HG03103 (cell line): ENCODE measurements at regions not wholly inside any gene's neighbourhood (a gene's known extent, or its start where the extent isn't known, plus 50 kb on each side); places are given as distances from the start of the nearest gene placed in this dataset.
"Not testable (repeated sequence)": the region's sequence is repeated elsewhere in the genome, so short reads cannot be mapped to it uniquely, and the experiment has no call there.

Experiments
- ATAC-seq: cut with Tn5 transposase; IDR thresholded peaks from one replicate; pipeline ENCODE4 v1.9.1; 2021; ENCODE audit warnings: low read depth; ENCODE audit not compliant: unreplicated experiment

DNA sequence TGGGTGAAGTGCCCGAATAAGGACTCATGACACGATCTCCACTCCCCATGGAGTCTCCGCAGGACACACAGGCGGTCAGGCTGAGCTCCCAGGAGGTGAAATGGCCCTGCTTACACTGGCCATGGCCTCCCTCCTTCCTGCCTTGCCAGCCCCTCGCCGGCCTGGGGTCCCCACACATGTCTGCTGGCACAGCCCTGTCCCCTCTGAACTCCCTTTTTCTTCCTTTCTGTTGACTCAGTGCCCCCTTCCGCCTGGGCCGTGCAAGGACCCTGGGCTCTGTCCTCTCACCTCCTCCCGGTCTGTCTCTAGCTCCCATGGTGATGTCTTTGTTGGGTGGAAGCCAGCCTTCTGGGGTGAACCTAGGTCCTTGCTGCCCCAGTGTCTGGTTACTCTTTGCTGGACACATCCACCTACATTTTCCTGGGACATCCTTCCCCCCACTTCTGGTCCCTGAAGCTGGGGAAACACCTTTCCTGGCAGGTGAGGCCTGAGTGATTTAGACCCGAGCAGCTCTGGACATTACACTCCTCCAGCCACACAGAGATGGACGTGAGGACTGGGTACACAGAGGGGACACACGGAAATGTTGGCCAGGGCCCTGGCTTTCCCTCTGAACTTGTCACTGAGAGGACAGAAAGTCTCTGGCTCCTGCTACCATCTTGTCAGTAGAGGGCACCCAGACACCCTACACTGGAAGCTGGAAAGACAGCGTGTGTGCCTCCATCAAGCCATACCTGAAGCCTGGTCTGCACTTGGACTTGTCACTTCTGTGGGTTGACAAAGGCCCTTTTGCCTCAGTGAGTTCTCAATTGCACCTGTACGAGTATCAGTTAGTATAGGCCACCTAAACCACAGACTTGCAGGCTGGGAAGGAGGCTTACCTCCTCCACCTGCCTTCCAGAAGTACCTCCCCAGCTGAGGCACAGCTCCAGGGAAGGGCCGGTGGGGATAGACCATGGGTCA lies 864.3 kb downstream of the TBC1D22A start:
- no peak for ATAC-seq

DNA sequence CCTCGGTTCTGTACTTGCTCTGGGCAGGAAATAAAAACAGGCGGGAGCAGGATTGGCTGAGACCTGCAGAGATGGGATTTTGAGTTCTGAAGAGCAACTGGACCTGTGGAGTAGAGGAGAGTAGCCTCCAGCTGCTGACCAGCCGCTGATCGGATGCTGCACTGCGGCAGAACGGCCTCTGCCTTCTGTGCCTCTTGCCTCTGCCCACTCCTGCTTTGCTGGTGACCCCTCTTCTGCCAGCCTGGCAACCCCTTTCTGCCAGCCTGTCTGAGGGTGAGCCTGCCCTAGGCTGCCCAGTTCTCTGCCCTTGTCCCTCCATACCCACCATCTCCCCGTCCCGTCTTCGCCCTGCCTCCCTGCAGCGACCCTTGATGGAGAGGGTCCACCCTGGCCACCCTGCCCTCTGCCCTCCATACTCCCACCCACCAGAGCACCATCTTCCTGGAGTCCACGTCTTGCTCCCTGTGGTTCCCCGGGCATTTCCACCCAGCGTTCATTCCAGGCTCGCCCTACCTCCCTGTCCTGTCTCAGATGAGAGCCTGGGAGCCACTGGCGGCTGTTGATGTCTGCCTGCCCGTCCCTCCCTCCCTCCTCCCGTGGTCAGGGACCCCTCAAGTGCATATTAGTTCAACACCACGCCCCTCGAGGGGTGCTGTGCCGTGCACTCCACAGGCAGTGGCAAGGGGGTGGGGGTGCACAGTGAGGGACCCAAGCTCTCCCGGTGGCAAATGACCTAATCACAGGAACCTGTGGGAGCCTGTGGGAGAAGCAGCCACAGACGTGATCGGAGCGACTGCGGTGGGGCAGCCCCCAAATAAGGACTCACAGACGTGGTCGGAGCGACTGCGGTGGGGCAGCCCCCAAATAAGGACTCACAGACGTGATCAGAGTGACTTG lies 863.3 kb downstream of the TBC1D22A start:
- ATAC-seq: no peak

DNA sequence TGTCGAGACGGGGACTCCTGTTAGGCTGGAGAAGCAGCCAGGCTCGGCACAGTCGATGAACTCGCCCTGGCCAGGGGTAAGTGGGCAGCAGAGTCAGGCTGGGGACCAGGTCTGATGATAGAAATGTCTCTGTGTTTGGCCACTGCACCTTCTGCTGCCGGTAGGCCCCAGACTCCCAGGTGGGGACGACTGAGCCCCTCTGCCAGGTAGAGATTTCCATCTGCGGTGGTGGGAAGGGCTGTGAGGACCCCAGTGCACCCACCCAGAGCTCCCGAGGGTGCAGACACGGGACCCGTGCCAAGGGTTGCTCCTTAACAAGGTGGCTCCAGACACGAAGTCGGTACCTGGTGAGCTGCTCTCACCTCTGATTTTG lies 862.5 kb downstream of the TBC1D22A start:
- ATAC-seq: no peak

DNA sequence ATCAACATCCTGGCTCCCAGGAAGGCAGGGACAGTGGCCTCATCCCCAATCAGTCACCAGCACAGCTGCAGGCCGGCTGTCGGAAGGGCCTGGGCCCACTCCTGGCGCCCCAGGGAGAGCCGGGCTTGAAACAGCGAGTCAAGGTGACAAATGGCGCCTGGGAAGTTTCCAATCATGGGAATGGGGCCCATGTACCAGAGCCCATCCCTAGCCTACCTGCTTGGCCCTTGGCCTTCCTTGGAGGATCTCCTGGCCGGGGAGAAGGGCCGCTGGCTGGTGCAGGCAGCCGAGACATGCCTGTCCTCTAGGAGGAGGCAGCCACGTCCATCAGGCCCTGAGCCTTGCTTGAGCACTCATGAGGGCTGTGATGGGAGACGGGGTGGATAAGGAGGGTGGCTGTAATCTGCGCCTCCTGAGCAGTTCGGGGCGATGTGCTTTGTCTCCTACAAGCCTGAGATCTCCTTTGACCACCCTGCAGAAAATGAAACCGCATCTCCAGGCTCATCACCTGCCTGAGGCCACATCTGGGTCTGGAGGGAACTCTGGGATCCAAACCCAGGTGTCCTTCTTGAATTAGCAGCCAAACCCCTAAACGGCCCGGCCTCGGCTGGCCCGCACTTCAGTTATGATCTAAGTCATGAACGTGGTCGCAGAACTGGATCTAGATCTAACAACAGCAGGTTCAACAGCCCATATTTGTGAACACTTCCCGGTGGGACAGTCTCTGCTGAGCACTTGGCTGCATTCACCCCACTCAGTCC lies 862.0 kb downstream of the TBC1D22A start:
- no peak for ATAC-seq

DNA sequence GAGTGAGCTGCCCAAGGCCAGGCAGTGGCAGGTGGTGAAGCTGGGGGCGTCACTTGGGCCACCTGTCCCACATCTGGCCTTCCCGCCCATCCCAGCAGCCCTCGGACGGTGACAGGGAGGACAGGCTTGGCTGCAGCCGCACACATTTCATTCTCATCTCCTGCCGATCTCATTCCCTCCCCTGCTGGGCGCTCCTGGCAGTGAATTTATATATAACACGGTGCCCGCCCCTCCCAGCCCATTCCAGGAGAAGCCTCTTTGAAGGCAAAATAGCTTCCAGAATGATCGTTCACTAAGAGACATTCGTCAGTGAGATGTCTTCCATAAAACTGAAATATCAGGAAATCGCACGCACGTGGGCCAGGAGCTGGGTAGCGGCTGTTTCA lies 861.3 kb downstream of the TBC1D22A start:
- no peak for ATAC-seq

DNA sequence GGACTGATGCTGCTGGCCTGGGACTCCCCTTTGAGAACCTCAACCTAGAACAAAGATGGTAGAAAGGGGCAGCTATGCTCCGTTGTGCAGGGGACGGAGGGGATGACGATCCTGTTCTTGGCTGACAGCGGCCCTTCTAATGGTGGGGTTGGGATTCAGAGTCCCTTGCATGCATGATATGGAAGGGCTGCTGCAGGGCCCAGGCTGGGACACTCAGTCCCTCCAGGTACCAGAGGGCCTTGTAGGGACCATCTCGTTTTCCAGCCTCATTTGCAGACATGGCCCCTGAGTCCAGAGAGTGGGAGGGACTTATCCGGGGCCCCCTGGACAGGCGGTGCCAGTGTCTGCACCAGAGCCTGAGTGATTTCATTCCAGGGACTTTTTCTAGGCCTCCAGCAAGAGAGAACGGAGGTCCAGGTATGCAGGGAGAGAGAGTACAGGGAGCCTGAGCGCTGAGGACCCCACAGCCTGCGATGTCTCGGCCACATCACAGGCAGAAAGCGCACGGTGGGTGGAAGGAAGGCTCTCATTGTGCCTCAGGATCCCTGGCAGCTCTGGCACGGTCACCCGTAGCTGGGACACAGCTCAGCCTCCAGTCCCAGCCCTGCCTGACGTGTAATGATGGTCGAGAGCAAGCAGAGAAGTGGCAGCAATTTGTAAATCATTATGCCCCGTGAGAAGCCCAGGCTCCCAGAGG lies 860.8 kb downstream of the TBC1D22A start:
- no peak for ATAC-seq

DNA sequence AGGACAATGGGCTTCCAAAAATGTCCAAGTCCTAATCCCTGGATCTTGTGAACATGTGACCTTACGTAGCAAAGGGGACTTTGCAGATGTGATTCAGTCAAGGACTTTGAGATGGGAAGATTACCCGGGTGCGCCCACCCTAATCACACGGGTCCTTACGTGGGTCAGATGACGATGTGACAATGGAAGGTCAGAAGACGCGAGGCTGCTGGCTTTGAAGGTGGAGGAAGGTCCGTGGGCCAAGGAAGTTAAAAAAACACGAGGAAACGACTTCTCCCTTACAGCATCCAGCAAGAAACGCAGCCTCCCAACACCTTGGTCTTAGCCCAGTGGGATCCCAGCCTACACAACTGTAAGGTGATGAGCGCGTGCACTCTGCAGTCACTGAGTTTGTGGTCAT lies 860.1 kb downstream of the TBC1D22A start:
- no peak for ATAC-seq

DNA sequence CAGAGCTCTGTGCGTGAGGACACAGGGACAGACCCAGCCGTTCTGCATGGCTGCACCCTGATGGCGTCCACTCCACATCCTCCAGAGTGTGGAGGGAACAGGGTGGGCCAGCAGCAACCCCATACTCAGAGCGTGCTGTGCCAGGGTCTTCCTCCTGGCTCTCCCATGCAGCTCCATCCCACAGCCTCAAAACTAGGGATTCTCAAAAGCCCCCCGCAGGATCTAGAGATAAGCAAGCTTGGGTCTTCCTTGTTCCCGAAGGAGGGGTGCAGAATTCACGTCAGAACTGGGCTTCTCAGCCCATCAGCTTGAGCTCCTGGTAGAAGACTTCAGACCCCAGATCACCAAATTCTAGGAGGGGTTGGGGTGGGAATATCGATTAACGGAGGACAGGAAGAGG lies 858.8 kb downstream of the TBC1D22A start:
- no peak for ATAC-seq

DNA sequence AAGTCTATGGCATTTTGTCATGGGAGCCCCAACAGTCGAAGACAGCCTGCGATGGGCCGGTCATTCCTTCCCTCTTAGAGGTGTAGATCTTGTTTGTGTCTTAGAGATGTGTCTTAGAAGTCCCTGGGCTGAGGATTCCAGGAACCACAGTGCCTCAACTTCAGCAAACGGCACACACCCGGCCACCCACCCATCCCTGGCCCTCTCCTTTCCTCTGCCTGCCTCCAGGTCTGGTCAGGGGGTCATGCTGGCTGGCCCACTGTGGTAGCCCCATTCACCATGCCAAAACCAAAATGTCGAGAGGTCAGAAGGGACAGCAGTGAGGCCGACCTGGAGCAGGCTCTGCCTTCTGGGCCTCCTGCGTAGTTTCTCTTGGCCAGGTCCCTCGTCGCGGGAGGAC lies 857.9 kb downstream of the TBC1D22A start:
- no peak for ATAC-seq

DNA sequence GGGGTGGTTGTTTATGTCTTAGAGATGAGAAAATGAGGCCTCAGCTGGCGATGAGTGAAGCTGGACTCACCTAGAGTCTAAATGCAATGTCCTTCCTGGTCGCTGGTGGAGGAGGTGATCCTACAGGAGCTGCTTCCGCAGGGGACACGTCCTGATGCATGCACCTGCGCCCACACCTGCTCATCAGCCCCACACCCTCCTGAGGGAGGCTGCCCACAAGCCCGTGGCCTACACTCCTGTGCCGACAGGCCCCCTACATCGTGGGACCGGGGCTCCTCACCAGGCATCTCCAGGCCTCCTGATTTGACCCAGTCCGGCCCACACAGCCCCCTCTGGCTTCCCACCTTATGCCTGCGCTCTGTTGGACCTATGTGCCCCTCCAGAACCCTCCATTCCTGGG lies 857.2 kb downstream of the TBC1D22A start:
- ATAC-seq: no peak

DNA sequence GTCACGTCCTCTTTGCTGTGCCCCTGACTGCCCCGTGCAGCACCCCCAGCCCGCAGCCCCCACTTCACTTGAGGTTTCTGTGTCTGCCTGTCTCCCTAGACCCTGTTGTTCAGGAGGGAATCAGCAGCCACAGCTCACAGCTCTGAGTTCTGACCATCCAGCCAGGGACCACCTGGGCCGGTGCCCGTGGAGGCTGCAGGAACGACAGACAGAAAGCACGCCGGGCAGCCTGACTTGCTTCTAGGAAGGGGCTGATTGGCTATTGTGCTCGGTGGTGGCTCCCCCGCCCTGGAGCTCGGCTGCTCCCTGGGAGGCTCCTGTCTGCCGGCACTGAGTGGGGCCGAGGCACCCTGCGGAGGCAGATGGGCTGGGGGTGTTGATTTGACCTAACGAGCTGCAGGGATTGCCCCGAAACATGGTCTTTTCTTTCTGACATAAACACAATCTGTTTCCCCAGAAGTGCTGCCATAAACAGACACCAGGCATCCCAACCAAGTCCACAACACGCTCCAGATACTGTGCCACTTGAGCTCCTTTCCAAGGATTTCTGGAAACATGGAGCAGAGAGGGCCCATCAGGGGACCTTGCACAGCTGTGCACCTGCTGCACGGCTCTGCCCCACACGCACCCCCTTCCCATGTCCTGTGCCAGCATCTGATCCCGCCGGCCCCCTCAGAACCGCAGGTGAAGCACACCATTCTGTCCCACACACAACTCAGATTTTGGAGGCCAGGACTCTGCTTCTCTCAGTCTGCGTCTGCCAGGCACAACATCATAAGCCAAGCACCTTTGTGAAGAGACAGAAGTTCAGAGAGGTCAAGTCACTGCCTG lies 855.9 kb downstream of the TBC1D22A start:
- no peak for ATAC-seq

DNA sequence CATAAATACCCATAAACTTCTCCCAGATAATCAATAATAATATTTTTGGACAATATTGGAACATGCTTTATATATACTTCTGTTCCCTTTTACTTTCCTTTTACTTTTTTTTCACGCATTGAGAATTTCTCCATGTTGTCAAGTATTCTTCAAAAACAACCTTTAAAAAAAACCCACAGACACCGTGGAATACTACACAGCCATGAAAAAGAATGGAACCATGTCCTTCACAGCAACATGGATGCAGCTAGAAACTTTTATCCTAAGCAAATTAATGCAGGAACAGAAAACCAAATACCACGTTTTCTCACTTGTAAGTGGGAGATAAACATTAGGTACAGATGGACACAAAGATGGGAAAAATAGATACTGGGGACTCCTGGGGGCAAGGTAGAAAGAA lies 854.7 kb downstream of the TBC1D22A start:
- no peak for ATAC-seq

DNA sequence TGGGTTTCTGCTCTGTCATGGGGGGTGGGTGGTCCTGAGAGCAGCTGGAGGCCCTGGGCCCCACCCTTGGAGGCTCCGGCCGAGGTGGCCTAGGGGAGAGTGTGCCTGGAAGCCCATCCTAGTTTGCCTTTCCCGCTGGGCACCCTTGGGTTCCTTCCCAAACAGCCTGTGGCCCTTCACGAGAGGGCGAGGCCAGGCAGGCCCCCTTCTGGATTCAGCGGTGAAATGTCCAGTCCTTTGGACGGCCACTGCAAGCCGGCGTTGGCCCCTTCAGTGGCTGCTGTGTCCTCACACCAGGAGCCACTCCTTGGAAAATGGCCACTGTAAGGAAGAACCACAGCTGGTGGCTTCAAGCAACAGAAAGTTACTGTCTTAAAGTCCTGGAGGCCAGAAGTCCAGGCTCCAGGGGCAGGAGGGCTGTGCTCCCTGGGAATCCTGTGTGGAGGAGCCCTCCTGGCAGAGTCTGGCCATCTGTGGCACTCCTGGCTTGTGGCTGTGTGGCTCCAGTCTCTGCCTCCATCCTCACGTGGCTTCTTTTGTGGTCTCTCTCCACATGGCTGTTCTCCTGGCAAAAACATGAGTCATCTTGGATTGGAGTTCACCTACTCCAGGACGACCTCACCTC lies 854.1 kb downstream of the TBC1D22A start:
- no peak for ATAC-seq

DNA sequence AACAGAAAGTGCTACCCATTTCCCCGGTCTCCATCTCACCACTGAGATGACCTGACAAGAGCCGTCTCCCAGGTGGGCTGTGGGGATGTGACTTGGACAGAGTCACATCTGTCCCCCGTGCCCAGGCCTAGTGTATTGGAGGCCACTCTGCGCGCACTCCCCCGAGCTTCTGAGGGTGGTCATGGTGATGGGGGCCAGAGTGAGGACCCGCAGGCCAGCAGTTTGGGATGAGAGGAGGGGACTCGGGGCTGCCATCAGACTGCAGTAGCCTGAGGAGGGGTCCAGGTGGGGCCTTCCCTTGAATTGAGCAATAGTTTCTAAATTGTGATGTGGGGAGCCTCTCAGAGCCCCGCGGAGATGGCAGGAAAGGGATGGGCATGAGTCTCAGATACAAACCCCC lies 852.6 kb downstream of the TBC1D22A start:
- no peak for ATAC-seq

DNA sequence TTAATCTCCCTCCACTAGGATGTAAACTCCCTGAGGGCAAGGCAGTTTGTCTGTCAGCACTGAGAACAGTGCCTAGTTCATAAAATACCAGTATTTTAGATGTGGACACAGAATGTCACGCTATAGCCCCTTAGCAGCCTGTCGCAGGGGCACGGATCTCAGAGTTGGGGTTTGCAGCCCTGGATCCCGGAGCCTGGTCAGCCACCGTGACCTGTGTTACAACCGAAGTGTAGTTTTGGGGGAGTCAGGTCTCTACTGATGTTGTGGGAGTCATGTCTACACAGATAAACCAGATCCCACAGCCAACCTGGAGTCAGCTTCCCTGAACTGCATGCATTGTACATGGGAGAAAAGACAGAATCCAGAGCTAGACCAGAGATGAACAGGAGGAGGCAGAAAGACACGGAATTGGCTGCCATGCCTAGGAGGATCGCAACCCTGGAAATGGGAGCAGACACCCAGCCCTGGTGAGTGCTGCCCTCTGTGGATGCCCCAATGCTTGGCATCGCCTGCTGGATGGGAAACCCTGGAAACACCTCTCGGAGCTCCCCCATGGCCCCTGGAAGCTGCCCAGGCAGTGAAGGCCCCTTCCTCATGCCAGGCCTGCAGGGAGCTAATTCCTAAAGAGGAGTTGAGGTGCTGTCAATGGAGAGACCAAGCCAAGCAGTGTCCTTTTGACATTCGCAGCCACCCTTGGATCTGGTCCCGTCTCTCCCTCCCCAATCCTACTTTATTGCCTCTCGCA lies 851.3 kb downstream of the TBC1D22A start:
- ATAC-seq: no peak

DNA sequence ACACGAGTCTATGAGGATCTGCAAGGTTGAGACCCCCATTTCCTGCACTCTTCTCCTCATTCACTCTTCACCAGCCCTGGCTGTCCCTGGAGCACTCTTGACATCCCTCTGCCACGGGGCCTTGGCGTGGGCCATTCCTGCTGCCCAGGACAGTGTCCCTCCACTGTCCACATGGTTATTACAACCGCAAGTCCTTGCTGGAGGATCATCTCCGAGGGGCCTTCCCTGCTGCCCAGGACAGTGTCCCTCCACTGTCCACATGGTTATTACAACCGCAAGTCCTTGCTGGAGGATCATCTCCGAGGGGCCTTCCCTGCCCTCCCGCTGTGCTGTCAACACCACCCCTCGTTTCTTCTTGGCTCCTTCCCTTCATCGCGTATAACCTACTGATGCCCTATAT lies 850.7 kb downstream of the TBC1D22A start:
- not testable (repeated sequence) for ATAC-seq

DNA sequence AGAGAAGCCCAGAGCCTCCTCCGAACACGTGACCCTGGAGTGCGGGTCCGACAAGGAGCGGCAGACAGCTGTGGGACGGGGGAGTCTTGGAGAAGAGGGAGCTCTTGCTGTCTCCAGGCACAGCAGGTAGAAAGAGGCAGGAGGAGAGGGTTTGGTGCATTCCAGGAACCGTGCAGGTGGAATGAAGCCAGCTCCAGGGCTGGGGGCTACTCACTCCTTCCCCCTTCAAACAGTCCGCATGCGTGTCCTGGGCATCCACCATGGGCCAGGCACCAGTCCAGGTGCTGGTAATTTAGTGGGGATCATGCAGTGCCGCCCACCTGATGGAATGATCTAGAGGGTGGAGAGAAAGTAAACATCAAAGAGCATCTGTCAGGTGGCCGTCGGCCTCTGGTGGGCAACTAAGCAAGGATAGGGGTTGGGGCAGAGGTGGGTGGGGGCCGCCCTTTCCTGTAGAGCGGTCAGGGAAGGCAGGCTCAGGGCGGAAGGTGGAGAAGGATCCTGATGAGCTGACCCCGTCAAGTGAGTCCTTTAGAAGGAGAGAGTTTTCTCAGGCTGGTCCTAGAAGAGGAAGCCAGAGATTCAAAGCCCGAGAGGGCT lies 850.0 kb downstream of the TBC1D22A start:
- no peak for ATAC-seq

DNA sequence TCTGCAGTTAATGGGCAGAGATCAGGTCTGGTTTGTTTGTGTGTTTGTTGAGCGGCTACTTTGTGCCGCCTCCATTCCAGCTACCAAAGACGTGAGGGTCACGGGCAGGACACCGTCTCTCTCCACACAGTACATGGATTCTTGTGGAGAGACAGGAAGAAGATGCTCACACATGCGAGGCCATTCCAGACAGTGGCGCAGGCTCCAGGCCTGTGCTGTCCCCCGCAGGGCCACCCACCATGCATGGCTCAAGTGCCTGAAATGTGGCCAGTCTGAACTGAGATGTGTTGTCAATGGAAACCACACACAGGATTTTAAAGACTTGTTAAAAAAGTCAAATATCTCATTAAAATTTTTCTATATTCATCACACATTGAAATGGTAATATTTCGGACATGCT lies 848.3 kb downstream of the TBC1D22A start:
- ATAC-seq: no peak
